Stimulated activated CD4-positive, alpha-beta T cell treated with anti-CD3 and anti-CD28 coated beads, Interleukin-4, amount 100 ng/mL, for 24 hours (primary cell): ENCODE measurements at regions not wholly inside any gene's neighbourhood (a gene's known extent, or its start where the extent isn't known, plus 50 kb on each side); places are given as distances from the start of the nearest gene placed in this dataset.

ENCODE experiments used
- DNase-seq: peaks from one replicate; pipeline ENCODE4 v3.0.0-alpha.2; 2020

GRCh38 chr18:73270920-73271634 is 403.3 kb upstream of the NETO1 start:
- DNase-seq: no peak

GRCh38 chr18:73264562-73264921 is 396.8 kb upstream of the NETO1 start:
- no peak for DNase-seq

- DNase-seq: no peak
These were observed 394.1 kb upstream of the NETO1 start for GRCh38 chr18:73261923-73262322.

- DNase-seq: no peak
These were observed 393.5 kb upstream of the NETO1 start for GRCh38 chr18:73261243-73261642.

- DNase-seq: no peak
These were observed 390.7 kb upstream of the NETO1 start for GRCh38 chr18:73258375-73259087.

GRCh38 chr18:73254564-73254963 is 386.8 kb upstream of the NETO1 start:
- DNase-seq: no peak

- DNase-seq: no peak
These were observed 381.2 kb upstream of the NETO1 start for GRCh38 chr18:73249030-73249429.

GRCh38 chr18:73246763-73247162 is 379.0 kb upstream of the NETO1 start:
- no peak for DNase-seq

GRCh38 chr18:73245345-73245744 is 377.6 kb upstream of the NETO1 start:
- DNase-seq: no peak

- DNase-seq: no peak
These were observed 376.6 kb upstream of the NETO1 start for GRCh38 chr18:73244401-73244800.

- no peak for DNase-seq
These were observed 373.1 kb upstream of the NETO1 start for GRCh38 chr18:73240899-73241298.

- no peak for DNase-seq
These were observed 368.1 kb upstream of the NETO1 start for GRCh38 chr18:73235921-73236320.

GRCh38 chr18:73235491-73235890 is 367.7 kb upstream of the NETO1 start:
- DNase-seq: no peak

- DNase-seq: no peak
These were observed 365.1 kb upstream of the NETO1 start for GRCh38 chr18:73232933-73233332.

- DNase-seq: no peak
These were observed 352.9 kb upstream of the NETO1 start for GRCh38 chr18:73220663-73221062.

GRCh38 chr18:73218293-73218692 is 350.5 kb upstream of the NETO1 start:
- DNase-seq: no peak

GRCh38 chr18:73214970-73215369 is 347.2 kb upstream of the NETO1 start:
- DNase-seq: no peak

- no peak for DNase-seq
These were observed 344.7 kb upstream of the NETO1 start for GRCh38 chr18:73212442-73212841.

- DNase-seq: no peak
These were observed 334.2 kb upstream of the NETO1 start for GRCh38 chr18:73201940-73202339.

- DNase-seq: no peak
These were observed 331.4 kb upstream of the NETO1 start for GRCh38 chr18:73199151-73199550.

- DNase-seq: no peak
These were observed 321.9 kb upstream of the NETO1 start for GRCh38 chr18:73189718-73190117.

- DNase-seq: no peak
These were observed 300.4 kb upstream of the NETO1 start for GRCh38 chr18:73168236-73168635.

GRCh38 chr18:73164430-73164829 is 296.6 kb upstream of the NETO1 start:
- no peak for DNase-seq

GRCh38 chr18:73163236-73163635 is 295.4 kb upstream of the NETO1 start:
- DNase-seq: no peak

GRCh38 chr18:73156117-73156516 is 288.3 kb upstream of the NETO1 start:
- DNase-seq: no peak
